GM23248 (cell line): ENCODE measurements at regions not wholly inside any gene's neighbourhood (a gene's known extent, or its start where the extent isn't known, plus 50 kb on each side); places are given as distances from the start of the nearest gene placed in this dataset.
"Not testable (repeated sequence)": the region's sequence is repeated elsewhere in the genome, so short reads cannot be mapped to it uniquely, and the experiment has no call there.

Experiments
- DNase-seq: peaks from one replicate; pipeline ENCODE4 v3.0.0-alpha.2; 2015
- H2AFZ ChIP-seq: fragments of 200-600 bp; sonication (generic); 2 replicates; pipeline ENCODE4 v1.6.1; 2016; ENCODE audit warnings: antibody characterized with exemption
- H3F3A ChIP-seq: fragments of 200-600 bp; sonication (generic); 2 replicates; pipeline ENCODE4 v1.6.1; 2016; ENCODE audit warnings: mild to moderate bottlenecking, antibody characterized with exemption, mixed run types; ENCODE audit not compliant: insufficient read depth
- H3K27ac ChIP-seq: fragments of 200-600 bp; sonication (generic); 2 replicates; pipeline ENCODE4 v1.5.1; 2016; ENCODE audit warnings: mild to moderate bottlenecking
- H3K27me3 ChIP-seq: fragments of 200-600 bp; sonication (generic); replicated peaks from 2 replicates; pipeline ENCODE4 v1.6.1; 2016; ENCODE audit warnings: mild to moderate bottlenecking; ENCODE audit not compliant: insufficient read depth
- H3K36me3 ChIP-seq: fragments of 200-600 bp; sonication (generic); 2 replicates; pipeline ENCODE4 v1.6.1; 2016; ENCODE audit warnings: low read depth, mild to moderate bottlenecking
- H3K4me1 ChIP-seq: fragments of 200-600 bp; sonication (generic); 2 replicates; pipeline ENCODE4 v1.6.1; 2016; ENCODE audit warnings: mild to moderate bottlenecking; ENCODE audit not compliant: insufficient read depth
- H3K4me2 ChIP-seq: fragments of 200-600 bp; sonication (generic); one replicate; pipeline ENCODE4 v1.6.1; 2016; ENCODE audit warnings: mild to moderate bottlenecking; ENCODE audit not compliant: unreplicated experiment
- H3K4me3 ChIP-seq: fragments of 200-600 bp; sonication (generic); 2 replicates; pipeline ENCODE4 v1.5.1; 2016; ENCODE audit warnings: mild to moderate bottlenecking
- H3K79me2 ChIP-seq: fragments of 200-600 bp; sonication (generic); 2 replicates; pipeline ENCODE4 v1.6.1; 2016; ENCODE audit warnings: mild to moderate bottlenecking; ENCODE audit not compliant: insufficient read depth
- H3K9ac ChIP-seq: fragments of 200-600 bp; sonication (generic); 2 replicates; pipeline ENCODE4 v1.6.1; 2016; ENCODE audit warnings: mild to moderate bottlenecking
- H3K9me2 ChIP-seq: fragments of 200-600 bp; sonication (generic); 2 replicates; pipeline ENCODE4 v1.6.1; 2016; ENCODE audit warnings: mixed run types, mild to moderate bottlenecking, moderate library complexity; ENCODE audit not compliant: insufficient read depth
- H3K9me3 ChIP-seq: fragments of 200-600 bp; sonication (generic); one replicate; pipeline ENCODE4 v1.6.1; 2017; ENCODE audit warnings: low read depth
- H4K20me1 ChIP-seq: fragments of 200-600 bp; sonication (generic); 2 replicates; pipeline ENCODE4 v1.6.0; 2016; ENCODE audit not compliant: insufficient read depth
- WGBS, 2 experiments: methylation state at CpG; one replicate each; pipeline ENCODE4 v1.1.6; 2015 to 2017; ENCODE audit warnings: low lambda C conversion rate in 2 of 2, low coverage in 1 of 2; ENCODE audit errors: missing lambda C conversion rate in 2 of 2; 5-methylcytosine and 5-hydroxymethylcytosine counted together
- in situ Hi-C: fragments of 300-500 bp; cut with MboI; formaldehyde crosslinking; loops from 2 replicates; pipeline ENCODE4 v1.15.0; 2020

DNA sequence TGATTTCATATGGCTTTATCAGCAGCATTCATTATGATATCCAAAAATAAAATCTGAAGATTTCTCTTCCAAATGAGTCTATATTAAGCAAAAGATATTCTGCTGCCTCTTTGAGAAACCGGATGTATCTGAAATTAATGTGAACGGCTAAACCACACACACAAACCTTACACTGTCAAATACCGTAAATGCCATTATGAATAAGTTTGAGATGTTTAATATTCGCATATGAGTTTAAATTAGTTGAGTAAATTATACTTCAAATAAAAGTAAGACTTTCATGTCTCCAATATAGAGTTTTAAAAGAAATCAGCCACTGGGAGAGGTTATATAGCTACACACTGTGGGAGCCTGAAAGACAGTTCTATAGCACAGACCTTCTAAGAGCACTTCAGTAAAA, 566.6 kb upstream of the CHD1 start:
- WGBS, 2 experiments, result 46 to 47% methylated on average over 4 of the region's 4 CpGs
- H3K27me3 ChIP-seq, H3K9me3 ChIP-seq, H4K20me1 ChIP-seq, H2AFZ ChIP-seq, H3K9ac ChIP-seq, H3K9me2 ChIP-seq, H3K4me2 ChIP-seq, H3K4me1 ChIP-seq, H3F3A ChIP-seq, H3K27ac ChIP-seq, H3K4me3 ChIP-seq, H3K79me2 ChIP-seq, in situ Hi-C loops, H3K36me3 ChIP-seq, DNase-seq: not testable (repeated sequence)

DNA sequence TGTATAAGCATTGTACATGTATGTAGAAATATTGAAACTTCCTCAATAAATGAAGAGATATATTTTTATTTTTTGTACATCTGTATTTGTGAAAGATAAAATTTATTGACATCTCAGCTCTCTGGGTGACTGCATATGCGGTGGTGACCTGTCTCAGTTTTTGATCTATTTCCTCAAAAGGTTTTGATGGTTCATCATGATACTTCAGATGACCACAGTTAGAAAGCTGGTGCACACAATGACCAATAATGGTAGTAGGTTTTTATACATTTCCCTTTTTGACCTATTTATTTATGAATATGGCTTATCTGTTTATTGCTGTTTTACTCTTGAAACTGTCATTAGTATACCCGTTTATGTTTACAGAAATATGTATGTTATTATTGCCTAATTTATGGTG, 549.6 kb upstream of the CHD1 start:
- H3K36me3 ChIP-seq, H3K4me3 ChIP-seq, H2AFZ ChIP-seq, H3K79me2 ChIP-seq, H3K4me2 ChIP-seq, H3K9me3 ChIP-seq, H3K9ac ChIP-seq, H3K27me3 ChIP-seq, DNase-seq, H3K9me2 ChIP-seq, H4K20me1 ChIP-seq, H3K27ac ChIP-seq, H3K4me1 ChIP-seq, in situ Hi-C loops, H3F3A ChIP-seq: not testable (repeated sequence)
- 21 to 22% methylated on average over 2 of the region's 2 CpGs for WGBS, 2 experiments

DNA sequence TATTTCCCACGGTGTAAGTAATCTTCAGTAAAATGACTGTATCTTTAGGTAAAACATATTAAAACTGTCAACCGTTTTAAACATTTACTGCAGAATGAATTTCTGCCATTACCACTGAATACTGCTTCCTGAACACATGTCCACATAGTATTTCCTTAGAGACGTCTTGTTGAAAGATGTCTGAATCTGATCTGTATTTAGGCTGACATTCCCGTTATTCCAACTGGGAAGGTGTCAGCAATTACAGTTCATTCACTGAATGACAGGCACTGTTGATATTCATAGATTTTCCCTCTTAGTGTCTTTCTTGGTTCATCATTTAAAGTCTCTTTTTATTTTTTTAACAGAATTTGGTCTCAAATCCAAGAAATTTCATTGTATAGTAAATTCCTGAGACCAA, 544.5 kb upstream of the CHD1 start:
- 0 to 2% methylated on average over 4 of the region's 4 CpGs for WGBS, 2 experiments
- in situ Hi-C loops, H3K4me2 ChIP-seq: not testable (repeated sequence)

DNA sequence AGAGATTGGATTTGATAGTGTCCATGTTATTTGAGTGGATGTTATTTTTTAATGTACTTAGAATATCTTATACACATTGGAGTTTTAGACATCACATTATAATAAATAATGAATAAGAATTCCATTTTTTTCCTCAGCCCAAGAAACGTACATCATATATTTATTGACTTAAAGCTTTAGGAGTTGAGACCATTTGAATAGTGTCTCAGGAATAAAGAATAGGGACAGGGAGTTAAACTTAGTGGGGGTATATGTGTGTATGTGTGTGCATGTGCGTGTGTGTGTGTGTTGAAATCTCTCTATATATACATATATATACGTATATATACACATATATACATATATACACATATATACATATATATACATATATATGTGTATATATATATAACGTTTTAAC, 542.9 kb upstream of the CHD1 start:
- WGBS, 2 experiments, result 30 to 37% methylated on average over 4 of the region's 4 CpGs
- H3K9ac ChIP-seq, H3F3A ChIP-seq, H3K4me1 ChIP-seq, H3K9me3 ChIP-seq, H3K79me2 ChIP-seq, H3K27me3 ChIP-seq, H3K36me3 ChIP-seq, DNase-seq, in situ Hi-C loops, H3K27ac ChIP-seq, H3K4me3 ChIP-seq, H2AFZ ChIP-seq, H3K9me2 ChIP-seq, H3K4me2 ChIP-seq, H4K20me1 ChIP-seq: not testable (repeated sequence)

More for the DNA sequence above, 544.5 kb upstream of the CHD1 start:
- not testable (repeated sequence) for DNase-seq, H4K20me1 ChIP-seq, H3K36me3 ChIP-seq, H3K9ac ChIP-seq, H3K4me1 ChIP-seq, H3K9me3 ChIP-seq, H3K27me3 ChIP-seq, H2AFZ ChIP-seq, H3K4me3 ChIP-seq, H3K9me2 ChIP-seq, H3F3A ChIP-seq, H3K79me2 ChIP-seq, H3K27ac ChIP-seq

DNA sequence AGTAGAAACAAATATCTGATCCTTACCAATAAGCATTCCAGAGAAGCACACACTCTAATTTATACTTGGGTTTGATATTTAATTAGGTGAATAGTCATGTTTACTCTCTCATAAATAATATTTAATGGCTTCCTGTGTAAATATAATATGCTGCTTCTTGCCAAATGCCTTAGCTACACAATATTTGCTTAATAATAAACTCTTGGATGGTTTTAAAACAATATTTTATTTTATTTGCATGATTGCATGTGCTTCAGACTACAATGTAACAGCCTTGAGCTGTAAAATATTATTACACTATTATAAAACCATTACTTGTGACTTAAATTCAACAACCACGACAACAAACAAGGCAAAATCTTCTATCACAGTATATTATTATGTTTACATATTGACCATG, 542.4 kb upstream of the CHD1 start:
- H4K20me1 ChIP-seq, in situ Hi-C loops, H2AFZ ChIP-seq, H3K4me1 ChIP-seq, H3K36me3 ChIP-seq, DNase-seq, H3K79me2 ChIP-seq, H3K27ac ChIP-seq, H3K27me3 ChIP-seq, H3K4me2 ChIP-seq, H3K9me2 ChIP-seq, H3K9me3 ChIP-seq, H3F3A ChIP-seq, H3K4me3 ChIP-seq, H3K9ac ChIP-seq: not testable (repeated sequence)
- 33 to 35% methylated on average over 1 of the region's 1 CpG for WGBS, 2 experiments

DNA sequence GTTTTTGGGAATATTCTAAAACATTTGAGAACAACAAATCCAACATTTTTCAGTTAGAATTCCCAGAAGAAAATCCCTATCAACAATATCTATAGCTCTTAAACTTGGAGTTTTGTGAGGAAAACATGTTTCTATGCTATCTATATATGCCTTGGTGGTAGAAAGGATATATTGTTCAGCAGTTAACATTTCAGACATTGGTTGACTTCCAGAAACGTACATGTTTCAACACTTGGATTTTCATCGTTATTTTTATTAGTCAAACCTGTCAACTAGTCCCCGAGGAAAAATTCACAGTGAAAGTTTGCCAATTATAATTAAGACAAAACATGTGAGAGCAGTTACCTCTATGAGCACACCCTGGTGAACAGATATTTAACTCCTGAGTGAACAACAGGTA, 541.8 kb upstream of the CHD1 start:
- 8 to 15% methylated on average over 3 of the region's 3 CpGs for WGBS, 2 experiments

More for the DNA sequence above, 541.8 kb upstream of the CHD1 start:
- H3K4me3 ChIP-seq, H3K9ac ChIP-seq, H3K36me3 ChIP-seq, H3K4me2 ChIP-seq, H4K20me1 ChIP-seq, H2AFZ ChIP-seq, DNase-seq, H3K9me2 ChIP-seq, H3K9me3 ChIP-seq, H3K27me3 ChIP-seq, in situ Hi-C loops, H3K27ac ChIP-seq, H3K79me2 ChIP-seq, H3K4me1 ChIP-seq, H3F3A ChIP-seq: not testable (repeated sequence)
